Adrenal gland (tissue), 5 donors: ENCODE measurements at regions not wholly inside any gene's neighbourhood (a gene's known extent, or its start where the extent isn't known, plus 50 kb on each side); places are given as distances from the start of the nearest gene placed in this dataset.

ENCODE experiments used
- POLR2A ChIP-seq, 2 donors: fragments of 450-650 bp; IDR thresholded peaks; one replicate each; pipeline ENCODE4 v1.6.1; 2017; ENCODE audit warnings: antibody characterized with exemption in 2 of 2, mild to moderate bottlenecking in 2 of 2, moderate library complexity in 1 of 2
- TF ChIP-seq, protein P1 (sequence below), 6 experiments: fragments of 450-650 bp in 4 of 6; fragments of 200-600 bp in 2 of 6; sonication (generic) in 1 of 6; IDR thresholded peaks; 1 replicate in 5 of 6; 2 replicates in 1 of 6; pipeline versions ENCODE4 v1.5.1 to v1.8.0; 2016 to 2021; ENCODE audit warnings: antibody characterized with exemption in 6 of 6, mild to moderate bottlenecking in 2 of 6, moderate library complexity in 1 of 6
- donor health status: DM: no; HTN: no; CAD: no.

DNA sequence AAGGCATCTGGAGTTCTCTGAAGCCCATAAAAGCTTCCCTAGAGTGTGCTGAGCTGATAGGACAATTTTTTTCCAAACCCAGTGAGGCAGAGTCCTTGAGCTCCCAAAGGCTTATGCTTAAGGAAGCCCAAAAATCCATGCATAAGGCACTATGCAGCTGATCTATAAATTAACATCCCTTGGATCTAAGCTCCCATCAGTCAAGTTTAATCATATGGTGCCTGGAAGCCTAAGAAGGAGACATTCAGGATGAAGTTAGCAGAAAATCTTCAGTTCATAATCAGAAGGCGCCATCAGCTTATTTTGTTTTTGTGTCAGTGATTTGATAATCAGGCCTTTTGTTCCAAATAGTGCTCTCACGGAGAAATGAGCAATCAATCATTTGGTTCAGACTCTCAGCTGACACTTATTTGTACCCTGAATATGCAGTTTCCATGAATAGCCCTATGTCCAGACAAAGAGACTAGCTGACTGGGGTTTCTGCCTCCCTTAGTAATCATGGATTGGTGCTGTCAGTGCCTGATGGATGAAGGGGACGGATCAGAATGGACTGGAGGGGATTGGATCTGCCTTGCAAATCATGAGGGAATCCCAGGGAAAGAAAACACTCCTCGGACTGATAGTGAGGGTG lies 464.8 kb upstream of the RGPD4 start:
- TF ChIP-seq POLR2A (IDR thresholded peaks at IDR 0.05): no peak
- TF ChIP-seq, protein P1, sequence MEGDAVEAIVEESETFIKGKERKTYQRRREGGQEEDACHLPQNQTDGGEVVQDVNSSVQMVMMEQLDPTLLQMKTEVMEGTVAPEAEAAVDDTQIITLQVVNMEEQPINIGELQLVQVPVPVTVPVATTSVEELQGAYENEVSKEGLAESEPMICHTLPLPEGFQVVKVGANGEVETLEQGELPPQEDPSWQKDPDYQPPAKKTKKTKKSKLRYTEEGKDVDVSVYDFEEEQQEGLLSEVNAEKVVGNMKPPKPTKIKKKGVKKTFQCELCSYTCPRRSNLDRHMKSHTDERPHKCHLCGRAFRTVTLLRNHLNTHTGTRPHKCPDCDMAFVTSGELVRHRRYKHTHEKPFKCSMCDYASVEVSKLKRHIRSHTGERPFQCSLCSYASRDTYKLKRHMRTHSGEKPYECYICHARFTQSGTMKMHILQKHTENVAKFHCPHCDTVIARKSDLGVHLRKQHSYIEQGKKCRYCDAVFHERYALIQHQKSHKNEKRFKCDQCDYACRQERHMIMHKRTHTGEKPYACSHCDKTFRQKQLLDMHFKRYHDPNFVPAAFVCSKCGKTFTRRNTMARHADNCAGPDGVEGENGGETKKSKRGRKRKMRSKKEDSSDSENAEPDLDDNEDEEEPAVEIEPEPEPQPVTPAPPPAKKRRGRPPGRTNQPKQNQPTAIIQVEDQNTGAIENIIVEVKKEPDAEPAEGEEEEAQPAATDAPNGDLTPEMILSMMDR (IDR thresholded peaks at IDR 0.05): no peak
